Uterus (tissue), 3 donors: ENCODE measurements at regions not wholly inside any gene's neighbourhood (a gene's known extent, or its start where the extent isn't known, plus 50 kb on each side); places are given as distances from the start of the nearest gene placed in this dataset.

ENCODE experiments used
- DNase-seq, 2 donors: peaks; one replicate each; pipeline ENCODE4 v3.0.0-alpha.2; 2019 to 2020
- H3K27ac ChIP-seq, 2 donors: fragments of 200-600 bp; sonication (generic); 1 replicate in 1 of 2; 2 replicates in 1 of 2; pipeline ENCODE4 v1.5.1; 2016 to 2018
- H3K27me3 ChIP-seq, 2 donors: fragments of 200-600 bp; sonication (generic); one replicate each; pipeline ENCODE4 v1.5.1; 2018 to 2019; ENCODE audit warnings: control low read depth in 1 of 2
- H3K36me3 ChIP-seq, 2 donors: fragments of 200-600 bp; sonication (generic); one replicate each; pipeline ENCODE4 v1.5.1; 2019; ENCODE audit warnings: control low read depth in 1 of 2
- H3K4me1 ChIP-seq, 2 donors: fragments of 200-600 bp; sonication (generic); one replicate each; pipeline ENCODE4 v1.5.1; 2018 to 2019; ENCODE audit warnings: control low read depth in 1 of 2
- H3K4me3 ChIP-seq, 2 donors: fragments of 200-600 bp; sonication (generic); 1 replicate in 1 of 2; 2 replicates in 1 of 2; pipeline ENCODE4 v1.5.1; 2018 to 2019; ENCODE audit warnings: mild to moderate bottlenecking in 1 of 2
- H3K9me3 ChIP-seq, 2 donors: fragments of 200-600 bp; sonication (generic); one replicate each; pipeline ENCODE4 v1.5.1; 2019; ENCODE audit warnings: control low read depth in 1 of 2
- CTCF ChIP-seq, 4 experiments: fragments of 200-600 bp in 2 of 4; fragments of 450-650 bp in 2 of 4; sonication (generic) in 2 of 4; IDR thresholded peaks; one replicate each; pipeline ENCODE4 v1.5.1; 2016 to 2019; ENCODE audit warnings: antibody characterized with exemption in 4 of 4, mild to moderate bottlenecking in 2 of 4, moderate library complexity in 1 of 4
- POLR2A ChIP-seq, 2 donors: fragments of 450-650 bp; IDR thresholded peaks; one replicate each; pipeline ENCODE4 v1.6.1; 2016; ENCODE audit warnings: antibody characterized with exemption in 2 of 2, mild to moderate bottlenecking in 1 of 2, moderate library complexity in 1 of 2
- intact Hi-C: fragments of 100-400 bp; cut with DNase I; formaldehyde crosslinking; loops from one replicate; pipeline ENCODE4 v1.15.1; 2023; ENCODE audit warnings: low total_unique reads
- donor health status: DM: yes; HTN: yes; CAD: no.

GRCh38 chr5:61994171-61994570, 311.8 kb upstream of the KIF2A start:
- Histone ChIP-seq H3K4me3 (no peak overlapping the region), H3K9me3 (no peaks in the 10 kb centered on the region), H3K27me3 (no peaks in the 10 kb centered on the region), H3K4me1 (no peaks in the 10 kb centered on the region), H3K36me3 (no peaks in the 10 kb centered on the region), H3K27ac (no peak overlapping the region)
- TF ChIP-seq CTCF (IDR thresholded peaks at IDR 0.05) (no peak), POLR2A (IDR thresholded peaks at IDR 0.05) (no peak)
- intact Hi-C loops = no loop called here
- no peak for DNase-seq

GRCh38 chr5:61995486-61995885, 310.5 kb upstream of the KIF2A start:
- intact Hi-C loops = no loop called here
- no peak for DNase-seq
- H3K36me3 ChIP-seq = no peaks in the 10 kb centered on the region
- H3K9me3 ChIP-seq = no peaks in the 10 kb centered on the region
- TF ChIP-seq POLR2A (IDR thresholded peaks at IDR 0.05) = no peak
- no peak for TF ChIP-seq CTCF (IDR thresholded peaks at IDR 0.05)
- H3K27ac ChIP-seq = no peak overlapping the region
- no peaks in the 10 kb centered on the region for H3K4me1 ChIP-seq
- H3K27me3 ChIP-seq = no peaks in the 10 kb centered on the region
- H3K4me3 ChIP-seq = no peak overlapping the region

- intact Hi-C loops = no loop called here
- Histone ChIP-seq H3K27ac (no peak overlapping the region), H3K36me3 (no peaks in the 10 kb centered on the region), H3K27me3 (no peaks in the 10 kb centered on the region), H3K4me3 (no peak overlapping the region), H3K9me3 (no peaks in the 10 kb centered on the region), H3K4me1 (no peaks in the 10 kb centered on the region)
- DNase-seq = no peak
- no peak for TF ChIP-seq CTCF (IDR thresholded peaks at IDR 0.05)
- TF ChIP-seq POLR2A (IDR thresholded peaks at IDR 0.05) = no peak
Measured at GRCh38 chr5:61999371-61999770, 306.6 kb upstream of the KIF2A start.

GRCh38 chr5:62000646-62001045, 305.4 kb upstream of the KIF2A start:
- TF ChIP-seq POLR2A (IDR thresholded peaks at IDR 0.05) = no peak
- no peak for TF ChIP-seq CTCF (IDR thresholded peaks at IDR 0.05)
- Histone ChIP-seq H3K9me3 (no peaks in the 10 kb centered on the region), H3K4me3 (no peak overlapping the region), H3K27ac (no peak overlapping the region), H3K27me3 (no peaks in the 10 kb centered on the region), H3K4me1 (no peaks in the 10 kb centered on the region), H3K36me3 (no peaks in the 10 kb centered on the region)
- DNase-seq = no peak
- intact Hi-C loops = no loop called here

GRCh38 chr5:62001640-62002039, 304.4 kb upstream of the KIF2A start:
- intact Hi-C loops = no loop called here
- H3K27ac ChIP-seq = no peak overlapping the region
- no peaks in the 10 kb centered on the region for H3K27me3 ChIP-seq
- no peak for TF ChIP-seq POLR2A (IDR thresholded peaks at IDR 0.05)
- no peak for TF ChIP-seq CTCF (IDR thresholded peaks at IDR 0.05)
- no peak overlapping the region for H3K4me3 ChIP-seq
- H3K9me3 ChIP-seq = no peaks in the 10 kb centered on the region
- H3K4me1 ChIP-seq = no peaks in the 10 kb centered on the region
- DNase-seq = no peak
- H3K36me3 ChIP-seq = no peaks in the 10 kb centered on the region
